Tibial nerve (tissue), 4 donors: ENCODE measurements at regions not wholly inside any gene's neighbourhood (a gene's known extent, or its start where the extent isn't known, plus 50 kb on each side); places are given as distances from the start of the nearest gene placed in this dataset.

Experiments used
- DNase-seq, 2 donors: peaks; one replicate each; pipeline ENCODE4 v3.0.0-alpha.2; 2019; ENCODE audit warnings: low spot score in 2 of 2
- H3K27ac ChIP-seq, 4 donors: fragments of 200-600 bp; sonication (generic) in 3 of 4; one replicate each; pipeline ENCODE4 v1.5.1; 2017 to 2019; ENCODE audit warnings: mild to moderate bottlenecking in 1 of 4
- H3K27me3 ChIP-seq, 2 donors: fragments of 200-600 bp; sonication (generic) in 1 of 2; one replicate each; pipeline versions ENCODE4 v1.5.1 to v1.6.0; 2017 to 2019
- H3K36me3 ChIP-seq, 3 donors: fragments of 200-600 bp; sonication (generic); one replicate each; pipeline ENCODE4 v1.5.1; 2018 to 2019
- H3K4me1 ChIP-seq, 4 donors: fragments of 200-600 bp; sonication (generic) in 3 of 4; one replicate each; pipeline ENCODE4 v1.5.1; 2017 to 2019
- H3K4me3 ChIP-seq, 4 donors: fragments of 200-600 bp; sonication (generic) in 3 of 4; one replicate each; pipeline ENCODE4 v1.5.1; 2017 to 2019; ENCODE audit warnings: mild to moderate bottlenecking in 1 of 4, moderate library complexity in 1 of 4
- H3K9me3 ChIP-seq, 4 donors: fragments of 200-600 bp; sonication (generic) in 3 of 4; one replicate each; pipeline ENCODE4 v1.5.1; 2017 to 2019
- EP300 ChIP-seq, 2 donors: sonication (generic); formaldehyde crosslinking; IDR thresholded peaks; one replicate each; pipeline ENCODE4 v1.6.1; 2017; ENCODE audit warnings: antibody characterized with exemption in 2 of 2, mild to moderate bottlenecking in 1 of 2
- POLR2A ChIP-seq, 2 donors: fragments of 450-650 bp; IDR thresholded peaks; one replicate each; pipeline ENCODE4 v1.6.1; 2017; ENCODE audit warnings: antibody characterized with exemption in 2 of 2, mild to moderate bottlenecking in 2 of 2, moderate library complexity in 2 of 2
- WGBS, 2 donors: methylation state at CpG; one replicate each; pipeline ENCODE4 v1.1.5; 2018; 5-methylcytosine and 5-hydroxymethylcytosine counted together
- TF ChIP-seq, protein P1 (sequence below), 5 experiments: fragments of 200-600 bp in 3 of 5; fragments of 450-650 bp in 2 of 5; sonication (generic) in 3 of 5; IDR thresholded peaks; one replicate each; pipeline ENCODE4 v1.5.1; 2016 to 2019; ENCODE audit warnings: antibody characterized with exemption in 5 of 5, mild to moderate bottlenecking in 3 of 5, moderate library complexity in 2 of 5

DNA sequence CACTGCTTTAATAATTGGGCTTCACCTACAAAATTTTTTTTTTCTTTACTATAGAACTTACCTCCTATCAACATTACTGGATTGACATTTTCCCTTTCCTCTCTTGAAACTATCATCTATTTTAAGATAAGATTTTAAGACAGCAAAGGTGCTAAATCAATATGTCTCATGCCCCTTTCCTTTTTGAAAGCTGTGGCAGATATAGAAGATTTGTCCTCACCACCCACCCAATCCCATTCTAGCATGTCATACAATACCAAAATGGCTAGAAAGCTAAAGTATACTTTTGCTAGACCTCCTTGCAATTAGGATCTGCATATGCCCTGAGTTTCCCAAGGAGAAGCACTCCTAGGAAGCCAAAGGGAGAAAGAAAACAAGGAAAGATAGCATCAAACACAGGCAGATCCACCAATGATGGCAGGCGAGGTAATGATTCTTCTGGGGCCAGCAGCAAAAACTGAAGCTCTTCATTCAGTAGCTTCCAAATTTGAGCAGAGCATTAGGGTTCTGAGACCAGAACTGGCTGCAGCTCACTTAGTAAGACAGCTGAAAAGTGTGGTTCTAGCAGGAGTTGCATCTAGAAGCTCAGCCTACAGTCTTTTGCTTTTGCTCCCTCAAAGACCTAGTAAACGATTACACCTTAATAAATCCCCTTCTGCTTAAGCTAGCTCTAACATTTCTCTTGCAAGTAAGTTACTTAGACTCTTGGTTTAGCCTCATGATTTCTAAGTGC, 242.1 kb downstream of the ZEB2 start:
- H3K4me1 ChIP-seq, result peaks cover 0 to 5% (median 0%) of the 10 kb centered on the region in 4 donors
- H3K36me3 ChIP-seq, result no peaks in the 10 kb centered on the region
- no peak for TF ChIP-seq EP300 (IDR thresholded peaks at IDR 0.05)
- TF ChIP-seq, protein P1, sequence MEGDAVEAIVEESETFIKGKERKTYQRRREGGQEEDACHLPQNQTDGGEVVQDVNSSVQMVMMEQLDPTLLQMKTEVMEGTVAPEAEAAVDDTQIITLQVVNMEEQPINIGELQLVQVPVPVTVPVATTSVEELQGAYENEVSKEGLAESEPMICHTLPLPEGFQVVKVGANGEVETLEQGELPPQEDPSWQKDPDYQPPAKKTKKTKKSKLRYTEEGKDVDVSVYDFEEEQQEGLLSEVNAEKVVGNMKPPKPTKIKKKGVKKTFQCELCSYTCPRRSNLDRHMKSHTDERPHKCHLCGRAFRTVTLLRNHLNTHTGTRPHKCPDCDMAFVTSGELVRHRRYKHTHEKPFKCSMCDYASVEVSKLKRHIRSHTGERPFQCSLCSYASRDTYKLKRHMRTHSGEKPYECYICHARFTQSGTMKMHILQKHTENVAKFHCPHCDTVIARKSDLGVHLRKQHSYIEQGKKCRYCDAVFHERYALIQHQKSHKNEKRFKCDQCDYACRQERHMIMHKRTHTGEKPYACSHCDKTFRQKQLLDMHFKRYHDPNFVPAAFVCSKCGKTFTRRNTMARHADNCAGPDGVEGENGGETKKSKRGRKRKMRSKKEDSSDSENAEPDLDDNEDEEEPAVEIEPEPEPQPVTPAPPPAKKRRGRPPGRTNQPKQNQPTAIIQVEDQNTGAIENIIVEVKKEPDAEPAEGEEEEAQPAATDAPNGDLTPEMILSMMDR (IDR thresholded peaks at IDR 0.05), result no peak
- TF ChIP-seq POLR2A (IDR thresholded peaks at IDR 0.05), result no peak
- no peak overlapping the region for H3K4me3 ChIP-seq
- no peaks in the 10 kb centered on the region for H3K9me3 ChIP-seq
- no peak overlapping the region for H3K27ac ChIP-seq
- DNase-seq, result no peak
- WGBS, 2 donors, result 93 to 96% methylated on average over 2 of the region's 2 CpGs
- no peaks in the 10 kb centered on the region for H3K27me3 ChIP-seq

DNA sequence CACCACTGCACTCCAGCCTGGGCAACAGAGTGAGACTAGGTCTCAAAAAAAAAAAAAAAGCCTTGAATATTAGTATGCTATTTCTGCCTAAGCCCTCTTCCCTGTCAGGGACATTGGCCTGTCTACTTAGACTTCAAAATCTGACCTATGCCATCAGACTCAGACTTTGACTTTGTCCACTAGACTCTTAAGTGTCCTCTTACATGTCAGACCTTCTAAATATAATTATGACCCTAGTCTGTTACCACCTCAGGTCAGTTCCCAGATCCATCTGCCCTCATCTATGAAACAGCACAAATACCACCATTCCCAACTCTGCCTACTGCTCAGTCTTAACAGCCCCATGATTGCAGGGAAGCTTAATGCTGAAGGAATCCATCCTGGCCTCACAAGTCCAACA, 244.6 kb downstream of the ZEB2 start:
- Histone ChIP-seq H3K9me3 (no peaks in the 10 kb centered on the region), H3K27me3 (no peaks in the 10 kb centered on the region), H3K36me3 (no peaks in the 10 kb centered on the region), H3K4me1 (peaks cover 0 to 3% (median 0%) of the 10 kb centered on the region in 4 donors), H3K27ac (no peak overlapping the region), H3K4me3 (no peak overlapping the region)
- DNase-seq, result no peak
- TF ChIP-seq EP300 (IDR thresholded peaks at IDR 0.05) (no peak), POLR2A (IDR thresholded peaks at IDR 0.05) (no peak)
- TF ChIP-seq, protein P1 (IDR thresholded peaks at IDR 0.05), result no peak

DNA sequence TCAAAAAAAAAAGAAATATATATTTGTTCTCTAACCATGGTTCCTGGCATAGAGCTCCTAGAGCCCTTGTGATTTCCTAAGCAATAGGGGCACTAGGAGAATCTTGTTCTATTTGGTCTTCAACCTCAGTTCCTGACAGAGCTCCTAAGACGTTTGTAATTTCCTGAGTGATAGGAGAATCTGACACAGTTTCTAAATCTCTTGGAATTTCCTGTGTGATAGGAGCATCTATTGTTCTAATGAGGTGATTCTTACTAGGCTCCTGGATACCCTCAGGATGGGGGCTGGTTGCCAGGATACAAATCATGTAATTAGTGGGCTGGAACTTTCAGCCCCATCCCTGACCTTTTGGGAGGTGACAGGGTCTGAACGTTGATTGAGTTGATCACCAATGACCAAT, 245.8 kb downstream of the ZEB2 start:
- Histone ChIP-seq H3K9me3 (no peaks in the 10 kb centered on the region), H3K4me1 (peaks cover 0 to 3% (median 0%) of the 10 kb centered on the region in 4 donors), H3K27ac (no peak overlapping the region), H3K27me3 (no peaks in the 10 kb centered on the region), H3K36me3 (no peaks in the 10 kb centered on the region), H3K4me3 (no peak overlapping the region)
- TF ChIP-seq, protein P1 (IDR thresholded peaks at IDR 0.05), result no peak
- no peak for TF ChIP-seq POLR2A (IDR thresholded peaks at IDR 0.05)
- no peak for TF ChIP-seq EP300 (IDR thresholded peaks at IDR 0.05)
- DNase-seq, result no peak
- 50 to 54% methylated on average over 2 of the region's 2 CpGs for WGBS, 2 donors

DNA sequence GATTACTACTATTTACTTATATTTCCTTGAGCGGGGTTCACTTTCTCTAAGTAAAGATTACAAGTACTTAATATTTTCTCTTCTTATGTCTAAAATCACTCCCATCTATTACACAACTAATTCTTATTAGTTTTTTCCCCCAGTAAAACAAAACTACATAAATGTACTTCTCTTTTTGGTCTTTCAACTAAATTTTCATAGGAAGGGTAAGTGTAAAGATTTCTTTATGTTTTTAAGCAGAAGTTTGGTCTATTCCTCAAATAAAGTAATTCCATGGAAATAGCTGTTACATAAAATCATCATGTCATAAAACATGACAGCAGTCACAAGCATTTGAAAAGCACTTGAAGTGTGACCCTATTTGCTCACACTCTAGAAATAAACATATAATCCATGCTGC, 249.0 kb downstream of the ZEB2 start:
- Histone ChIP-seq H3K9me3 (no peaks in the 10 kb centered on the region), H3K27ac (no peak overlapping the region), H3K27me3 (no peaks in the 10 kb centered on the region), H3K4me3 (no peak overlapping the region), H3K4me1 (peaks cover 0 to 3% (median 0%) of the 10 kb centered on the region in 4 donors), H3K36me3 (no peaks in the 10 kb centered on the region)
- no peak for DNase-seq
- WGBS, 2 donors, result 97 to 98% methylated on average over 1 of the region's 1 CpG
- TF ChIP-seq, protein P1 (IDR thresholded peaks at IDR 0.05), result no peak
- TF ChIP-seq EP300 (IDR thresholded peaks at IDR 0.05), result no peak
- no peak for TF ChIP-seq POLR2A (IDR thresholded peaks at IDR 0.05)

DNA sequence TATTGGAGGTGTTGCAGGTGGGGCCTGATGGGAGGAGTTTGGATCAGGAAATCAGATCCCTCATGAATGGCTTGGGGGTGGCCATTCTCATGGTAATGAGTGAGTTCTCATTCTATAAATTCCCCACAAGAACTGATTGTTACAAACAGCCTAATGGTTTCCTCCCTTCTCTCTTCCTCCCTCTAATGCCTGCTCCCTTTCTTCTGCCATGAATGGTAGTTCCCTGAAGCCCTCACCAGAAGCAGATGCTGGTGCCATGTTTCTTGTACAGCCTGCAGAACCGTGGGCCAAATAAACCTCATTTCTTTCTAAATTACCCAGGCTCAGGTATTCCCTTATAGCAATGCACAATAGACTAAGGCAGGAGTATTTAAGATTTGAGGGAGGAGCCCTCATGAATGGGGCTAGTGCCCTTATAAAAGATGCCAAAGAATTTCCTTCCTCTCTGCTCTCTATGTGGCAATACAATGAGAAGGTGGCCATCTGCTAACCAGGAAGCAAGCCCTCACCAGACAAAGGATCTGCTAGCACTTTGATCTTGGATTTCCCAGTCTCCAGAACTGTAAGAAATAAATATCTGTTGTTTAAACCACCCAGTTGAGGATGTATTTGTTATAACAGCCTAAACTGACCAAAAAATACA, 251.8 kb downstream of the ZEB2 start:
- no peak for TF ChIP-seq POLR2A (IDR thresholded peaks at IDR 0.05)
- TF ChIP-seq, protein P1 (IDR thresholded peaks at IDR 0.05), result no peak
- no peak for TF ChIP-seq EP300 (IDR thresholded peaks at IDR 0.05)
- 81 to 88% methylated on average over 1 of the region's 1 CpG for WGBS, 2 donors
- Histone ChIP-seq H3K27ac (no peak overlapping the region), H3K4me3 (no peak overlapping the region), H3K9me3 (no peaks in the 10 kb centered on the region), H3K36me3 (peaks cover 0 to 5% (median 0%) of the 10 kb centered on the region in 3 donors), H3K4me1 (peaks cover 0 to 3% (median 0%) of the 10 kb centered on the region in 4 donors), H3K27me3 (no peaks in the 10 kb centered on the region)
- no peak for DNase-seq
